Thyroid gland (tissue), 4 donors: ENCODE measurements at regions not wholly inside any gene's neighbourhood (a gene's known extent, or its start where the extent isn't known, plus 50 kb on each side); places are given as distances from the start of the nearest gene placed in this dataset.

Source experiments
- POLR2A ChIP-seq, 2 donors: fragments of 450-650 bp; IDR thresholded peaks; one replicate each; pipeline ENCODE4 v1.6.1; 2017; ENCODE audit warnings: antibody characterized with exemption in 2 of 2, mild to moderate bottlenecking in 2 of 2, moderate library complexity in 1 of 2
- TF ChIP-seq, protein P1 (sequence below), 6 experiments: fragments of 200-600 bp in 3 of 6; fragments of 450-650 bp in 3 of 6; sonication (generic) in 3 of 6; IDR thresholded peaks; one replicate each; pipeline ENCODE4 v1.5.1; 2016 to 2019; ENCODE audit warnings: antibody characterized with exemption in 6 of 6, mild to moderate bottlenecking in 2 of 6, inconsistent platforms in 1 of 6, moderate library complexity in 1 of 6

DNA sequence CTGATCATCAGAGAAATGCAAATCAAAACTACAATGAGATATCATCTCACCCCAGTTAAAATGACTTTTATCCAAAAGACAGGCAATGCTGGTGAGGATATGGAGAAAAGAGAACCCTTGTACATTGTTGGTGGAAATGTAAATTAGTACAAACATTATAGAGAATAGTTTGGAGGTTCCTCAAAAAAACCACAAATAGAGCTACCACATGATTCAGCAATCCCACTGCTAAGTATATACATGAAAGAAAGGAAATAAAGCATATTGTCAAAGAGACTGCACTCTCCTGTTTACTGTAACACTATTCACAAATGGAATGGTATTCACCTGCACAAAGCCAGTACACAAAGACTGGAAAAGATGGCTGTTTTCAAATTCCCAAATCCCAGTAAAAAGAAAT, 1233.7 kb downstream of the PCDH17 start:
- TF ChIP-seq, protein P1, sequence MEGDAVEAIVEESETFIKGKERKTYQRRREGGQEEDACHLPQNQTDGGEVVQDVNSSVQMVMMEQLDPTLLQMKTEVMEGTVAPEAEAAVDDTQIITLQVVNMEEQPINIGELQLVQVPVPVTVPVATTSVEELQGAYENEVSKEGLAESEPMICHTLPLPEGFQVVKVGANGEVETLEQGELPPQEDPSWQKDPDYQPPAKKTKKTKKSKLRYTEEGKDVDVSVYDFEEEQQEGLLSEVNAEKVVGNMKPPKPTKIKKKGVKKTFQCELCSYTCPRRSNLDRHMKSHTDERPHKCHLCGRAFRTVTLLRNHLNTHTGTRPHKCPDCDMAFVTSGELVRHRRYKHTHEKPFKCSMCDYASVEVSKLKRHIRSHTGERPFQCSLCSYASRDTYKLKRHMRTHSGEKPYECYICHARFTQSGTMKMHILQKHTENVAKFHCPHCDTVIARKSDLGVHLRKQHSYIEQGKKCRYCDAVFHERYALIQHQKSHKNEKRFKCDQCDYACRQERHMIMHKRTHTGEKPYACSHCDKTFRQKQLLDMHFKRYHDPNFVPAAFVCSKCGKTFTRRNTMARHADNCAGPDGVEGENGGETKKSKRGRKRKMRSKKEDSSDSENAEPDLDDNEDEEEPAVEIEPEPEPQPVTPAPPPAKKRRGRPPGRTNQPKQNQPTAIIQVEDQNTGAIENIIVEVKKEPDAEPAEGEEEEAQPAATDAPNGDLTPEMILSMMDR (IDR thresholded peaks at IDR 0.05): no peak
- TF ChIP-seq POLR2A (IDR thresholded peaks at IDR 0.05): no peak
